ENCODE measurements at regions not wholly inside any gene's neighbourhood (a gene's known extent, or its start where the extent isn't known, plus 50 kb on each side); places are given as distances from the start of the nearest gene placed in this dataset.

DNA sequence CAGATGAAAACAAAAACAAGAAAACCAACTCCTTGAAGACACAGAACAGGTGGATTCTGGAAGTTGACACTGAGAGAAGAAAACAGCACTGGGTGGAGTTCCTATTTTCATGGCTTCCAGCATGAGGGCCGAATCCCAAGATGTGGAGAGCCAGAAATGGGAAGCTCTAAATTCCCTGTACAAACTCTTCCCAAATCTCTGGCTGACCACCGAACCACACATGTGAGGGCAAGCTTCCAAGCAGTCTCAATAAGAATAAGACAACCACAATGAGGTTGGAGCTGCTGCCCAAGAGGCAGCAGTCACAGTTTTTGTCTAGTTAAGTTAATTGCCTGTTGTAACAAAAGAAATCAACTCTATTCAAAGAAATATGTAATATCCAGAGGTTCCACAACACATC lies 339.3 kb upstream of the SLC30A5 start:
- no peak for ATAC-seq
- 100% methylated on average over 1 of the region's 2 CpGs; no CpG with 5 or more reads in 1 of the 2 donors for WGBS, 2 donors (ENCODE audit: low coverage in 1 of 2)
- TF ChIP-seq EP300 (IDR thresholded peaks at IDR 0.05), result no peak
- TF ChIP-seq POLR2AphosphoS5 (IDR thresholded peaks at IDR 0.05), result no peak
- TF ChIP-seq, protein P1, sequence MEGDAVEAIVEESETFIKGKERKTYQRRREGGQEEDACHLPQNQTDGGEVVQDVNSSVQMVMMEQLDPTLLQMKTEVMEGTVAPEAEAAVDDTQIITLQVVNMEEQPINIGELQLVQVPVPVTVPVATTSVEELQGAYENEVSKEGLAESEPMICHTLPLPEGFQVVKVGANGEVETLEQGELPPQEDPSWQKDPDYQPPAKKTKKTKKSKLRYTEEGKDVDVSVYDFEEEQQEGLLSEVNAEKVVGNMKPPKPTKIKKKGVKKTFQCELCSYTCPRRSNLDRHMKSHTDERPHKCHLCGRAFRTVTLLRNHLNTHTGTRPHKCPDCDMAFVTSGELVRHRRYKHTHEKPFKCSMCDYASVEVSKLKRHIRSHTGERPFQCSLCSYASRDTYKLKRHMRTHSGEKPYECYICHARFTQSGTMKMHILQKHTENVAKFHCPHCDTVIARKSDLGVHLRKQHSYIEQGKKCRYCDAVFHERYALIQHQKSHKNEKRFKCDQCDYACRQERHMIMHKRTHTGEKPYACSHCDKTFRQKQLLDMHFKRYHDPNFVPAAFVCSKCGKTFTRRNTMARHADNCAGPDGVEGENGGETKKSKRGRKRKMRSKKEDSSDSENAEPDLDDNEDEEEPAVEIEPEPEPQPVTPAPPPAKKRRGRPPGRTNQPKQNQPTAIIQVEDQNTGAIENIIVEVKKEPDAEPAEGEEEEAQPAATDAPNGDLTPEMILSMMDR (IDR thresholded peaks at IDR 0.05), result no peak
- no peak for TF ChIP-seq POLR2A (IDR thresholded peaks at IDR 0.05)
- Histone ChIP-seq H3K4me3 (no peak overlapping the region), H3K27ac (no peak overlapping the region), H3K4me1 (no peaks in the 10 kb centered on the region), H3K36me3 (no peaks in the 10 kb centered on the region), H3K9me3 (no peaks in the 10 kb centered on the region), H3K27me3 (no peaks in the 10 kb centered on the region)

DNA sequence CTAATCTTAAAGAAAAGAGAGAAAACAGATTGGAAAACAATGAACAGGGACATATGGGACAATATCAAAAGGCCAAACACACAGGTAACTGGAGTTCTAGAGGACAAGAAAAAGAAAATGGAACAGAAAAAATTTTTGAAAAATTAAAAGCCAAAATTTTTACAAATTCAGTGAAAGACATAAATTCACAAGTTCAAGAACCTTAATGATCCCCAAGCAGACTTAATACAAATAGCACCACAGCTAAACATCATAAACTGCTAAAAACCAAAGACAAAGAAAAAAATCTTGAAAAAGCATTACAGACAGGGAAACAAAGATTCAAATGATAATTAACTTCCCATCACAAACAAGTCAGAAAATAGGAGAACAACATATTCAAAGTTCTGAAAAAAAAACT lies 338.5 kb upstream of the SLC30A5 start:
- ATAC-seq, result no peak
- H3K27ac ChIP-seq, result no peak overlapping the region

DNA sequence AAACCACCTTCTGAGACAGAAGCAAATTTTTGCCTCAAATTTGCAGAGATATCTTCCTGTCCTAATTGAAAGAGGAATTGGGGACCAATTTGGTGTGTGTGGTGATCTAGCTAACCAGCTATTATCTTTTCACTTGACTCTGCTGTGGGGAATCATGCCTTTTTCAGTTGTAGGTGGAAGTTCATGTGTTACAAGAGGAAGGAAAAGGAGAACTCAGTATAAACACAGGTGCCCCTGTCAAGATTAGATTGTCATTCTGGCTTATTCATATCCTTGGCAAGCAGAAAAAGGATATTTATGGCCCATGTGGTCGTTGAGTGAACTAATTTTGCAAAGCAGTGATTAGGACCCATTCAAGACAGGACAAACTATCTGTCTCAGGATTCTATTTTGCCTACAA lies 336.8 kb upstream of the SLC30A5 start:
- Histone ChIP-seq H3K4me3 (no peak overlapping the region), H3K27me3 (no peaks in the 10 kb centered on the region), H3K36me3 (no peaks in the 10 kb centered on the region), H3K27ac (no peak overlapping the region), H3K4me1 (no peaks in the 10 kb centered on the region), H3K9me3 (no peaks in the 10 kb centered on the region)
- no peak for ATAC-seq
- no peak for TF ChIP-seq POLR2A (IDR thresholded peaks at IDR 0.05)
- TF ChIP-seq, protein P1 (IDR thresholded peaks at IDR 0.05), result no peak
- 0 to 13% methylated on average over 1 of the region's 1 CpG for WGBS, 2 donors (ENCODE audit: low coverage in 1 of 2)

More for the DNA sequence above, 338.5 kb upstream of the SLC30A5 start:
- no peaks in the 10 kb centered on the region for H3K36me3 ChIP-seq
- H3K4me1 ChIP-seq, result no peaks in the 10 kb centered on the region
- no peak overlapping the region for H3K4me3 ChIP-seq
- H3K9me3 ChIP-seq, result no peaks in the 10 kb centered on the region
- no peaks in the 10 kb centered on the region for H3K27me3 ChIP-seq
- TF ChIP-seq POLR2A (IDR thresholded peaks at IDR 0.05) (no peak), POLR2AphosphoS5 (IDR thresholded peaks at IDR 0.05) (no peak), EP300 (IDR thresholded peaks at IDR 0.05) (no peak)
- TF ChIP-seq, protein P1 (IDR thresholded peaks at IDR 0.05), result no peak

DNA sequence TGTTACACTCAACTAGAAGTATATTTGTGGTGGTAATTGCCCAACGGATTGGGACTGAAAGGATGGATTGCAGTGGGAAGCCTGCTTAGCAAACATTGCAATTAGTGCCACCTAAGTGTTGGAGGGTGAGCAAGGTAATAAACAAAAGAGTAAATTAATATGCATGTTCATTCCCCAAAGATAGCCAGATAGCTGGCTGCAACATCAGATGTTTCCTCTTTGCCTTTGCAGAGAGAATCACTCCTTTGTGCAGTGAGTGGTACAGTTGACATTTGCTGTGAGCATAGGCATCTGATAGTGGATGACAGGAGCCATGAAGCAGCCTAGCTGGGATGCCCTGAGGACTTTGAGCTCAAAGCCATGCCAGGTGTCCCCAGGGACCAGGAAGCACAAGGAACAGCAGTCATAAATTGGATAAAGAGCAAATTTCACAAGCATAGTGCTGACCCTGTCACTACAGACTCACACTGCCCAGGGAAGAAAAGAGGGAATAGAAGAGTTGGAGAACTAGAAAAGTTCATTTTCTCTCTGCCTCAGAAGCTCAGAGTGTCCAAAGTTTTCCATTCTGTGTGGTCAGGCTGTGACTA lies 336.1 kb upstream of the SLC30A5 start:
- H3K36me3 ChIP-seq, result no peaks in the 10 kb centered on the region
- no peaks in the 10 kb centered on the region for H3K27me3 ChIP-seq
- no peaks in the 10 kb centered on the region for H3K9me3 ChIP-seq
- ATAC-seq, result no peak
- 50 to 86% methylated on average over 1 of the region's 1 CpG for WGBS, 2 donors (ENCODE audit: low coverage in 1 of 2)
- H3K4me1 ChIP-seq, result no peaks in the 10 kb centered on the region
- no peak overlapping the region for H3K27ac ChIP-seq
- no peak for TF ChIP-seq POLR2A (IDR thresholded peaks at IDR 0.05)
- TF ChIP-seq POLR2AphosphoS5 (IDR thresholded peaks at IDR 0.05), result no peak
- TF ChIP-seq, protein P1 (IDR thresholded peaks at IDR 0.05), result no peak
- TF ChIP-seq EP300 (IDR thresholded peaks at IDR 0.05), result no peak
- no peak overlapping the region for H3K4me3 ChIP-seq

DNA sequence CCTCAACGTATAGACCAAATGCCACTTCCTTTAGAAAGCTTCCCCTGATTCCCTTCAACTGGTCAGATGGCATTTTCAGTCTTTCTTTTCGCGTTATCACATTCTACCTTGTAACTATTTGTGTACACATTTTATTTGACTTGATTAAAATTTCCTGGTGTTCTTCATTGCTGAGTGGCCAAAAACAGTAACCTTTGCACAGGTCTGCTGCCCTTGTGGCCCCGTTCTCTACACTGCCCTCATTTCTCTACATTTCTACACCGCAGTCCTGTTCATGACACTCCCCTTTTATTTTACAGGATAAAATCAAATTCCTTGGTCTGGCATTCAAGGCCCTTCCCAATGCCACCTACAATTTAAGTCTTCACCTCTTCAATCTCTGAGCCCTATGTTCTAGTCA lies 334.2 kb upstream of the SLC30A5 start:
- no peak for ATAC-seq
- no peak for TF ChIP-seq POLR2A (IDR thresholded peaks at IDR 0.05)
- TF ChIP-seq, protein P1 (IDR thresholded peaks at IDR 0.05), result no peak
- no peak for TF ChIP-seq EP300 (IDR thresholded peaks at IDR 0.05)
- no peak for TF ChIP-seq POLR2AphosphoS5 (IDR thresholded peaks at IDR 0.05)
- Histone ChIP-seq H3K36me3 (no peaks in the 10 kb centered on the region), H3K27me3 (no peaks in the 10 kb centered on the region), H3K4me3 (no peak overlapping the region), H3K27ac (no peak overlapping the region), H3K4me1 (no peaks in the 10 kb centered on the region), H3K9me3 (no peaks in the 10 kb centered on the region)
- WGBS, 2 donors (ENCODE audit: low coverage in 1 of 2), result 83 to 94% methylated on average over 5 of the region's 5 CpGs

Measured in gastroesophageal sphincter (tissue), 4 donors.